Neuronal stem cell (in vitro differentiated cells): ENCODE measurements at regions not wholly inside any gene's neighbourhood (a gene's known extent, or its start where the extent isn't known, plus 50 kb on each side); places are given as distances from the start of the nearest gene placed in this dataset.
"Not testable (repeated sequence)": the region's sequence is repeated elsewhere in the genome, so short reads cannot be mapped to it uniquely, and the experiment has no call there.

ENCODE experiments used
- DNase-seq: peaks from one replicate; pipeline ENCODE4 v3.0.0-alpha.2; 2013; ENCODE audit warnings: low spot score
- H2AFZ ChIP-seq: one replicate; pipeline ENCODE4 v1.6.1; 2013; ENCODE audit warnings: mild to moderate bottlenecking, low read length, inconsistent platforms
- H2AK5ac ChIP-seq: 2 replicates; pipeline ENCODE4 v1.6.1; 2013; ENCODE audit warnings: low read depth, mild to moderate bottlenecking, inconsistent platforms, low read length, moderate library complexity, mixed read lengths
- H2BK120ac ChIP-seq: 2 replicates; pipeline ENCODE4 v1.6.1; 2013; ENCODE audit warnings: low read depth, mild to moderate bottlenecking, inconsistent platforms, low read length, moderate library complexity, mixed read lengths
- H2BK12ac ChIP-seq: one replicate; pipeline ENCODE4 v1.6.1; 2013; ENCODE audit warnings: low read length, inconsistent platforms
- H2BK15ac ChIP-seq: 2 replicates; pipeline ENCODE4 v1.6.1; 2013; ENCODE audit warnings: mild to moderate bottlenecking, low read length, inconsistent platforms, mixed read lengths
- H2BK5ac ChIP-seq: one replicate; pipeline ENCODE4 v1.6.1; 2013; ENCODE audit warnings: inconsistent platforms, mild to moderate bottlenecking, low read length, moderate library complexity
- H3K14ac ChIP-seq: one replicate; pipeline ENCODE4 v1.6.1; 2013; ENCODE audit warnings: low read length, inconsistent platforms
- H3K18ac ChIP-seq: 2 replicates; pipeline ENCODE4 v1.6.1; 2013; ENCODE audit warnings: low read length, inconsistent platforms
- H3K23ac ChIP-seq: 2 replicates; pipeline ENCODE4 v1.6.1; 2013; ENCODE audit warnings: low read depth, mild to moderate bottlenecking, mixed read lengths, low read length, inconsistent platforms; ENCODE audit not compliant: poor library complexity
- H3K27ac ChIP-seq: replicated peaks from 3 replicates; pipeline ENCODE4 v1.5.1; 2013; ENCODE audit warnings: low read length, inconsistent platforms
- H3K27me3 ChIP-seq, 3 experiments: 2 replicates each; pipeline ENCODE4 v1.6.1; 2013; ENCODE audit warnings: low read length in 3 of 3, mild to moderate bottlenecking in 2 of 3, inconsistent platforms in 1 of 3, low read depth in 1 of 3, mixed read lengths in 1 of 3, moderate library complexity in 1 of 3; ENCODE audit not compliant: control insufficient read depth in 3 of 3, insufficient read depth in 3 of 3
- H3K36me3 ChIP-seq, 2 donors: replicated peaks in 1 of 2; 2 replicates each; pipeline ENCODE4 v1.6.1; 2013; ENCODE audit warnings: low read length in 2 of 2; ENCODE audit not compliant: control insufficient read depth in 2 of 2, insufficient read depth in 2 of 2
- H3K4ac ChIP-seq: 2 replicates; pipeline ENCODE4 v1.6.1; 2013; ENCODE audit warnings: inconsistent platforms, mild to moderate bottlenecking, low read length, moderate library complexity
- H3K4me1 ChIP-seq, 2 donors: 1 replicate in 1 of 2; 2 replicates in 1 of 2; pipeline ENCODE4 v1.6.1; 2013; ENCODE audit warnings: low read length in 2 of 2, low read depth in 1 of 2; ENCODE audit not compliant: control insufficient read depth in 2 of 2, insufficient read depth in 1 of 2
- H3K4me2 ChIP-seq: one replicate; pipeline ENCODE4 v1.6.1; 2013; ENCODE audit warnings: mild to moderate bottlenecking, low read length, inconsistent platforms; ENCODE audit not compliant: insufficient read depth, poor library complexity, severe bottlenecking
- H3K4me3 ChIP-seq, 2 donors: 2 replicates each; pipeline ENCODE4 v1.5.1; 2013; ENCODE audit warnings: low read length in 2 of 2, mild to moderate bottlenecking in 2 of 2, inconsistent platforms in 1 of 2, moderate library complexity in 1 of 2
- H3K79me1 ChIP-seq: one replicate; pipeline ENCODE4 v1.6.1; 2013; ENCODE audit warnings: low read depth, mild to moderate bottlenecking, inconsistent platforms, low read length, moderate library complexity
- H3K9ac ChIP-seq: one replicate; pipeline ENCODE4 v1.6.1; 2013; ENCODE audit warnings: mild to moderate bottlenecking, low read depth, low read length, inconsistent platforms; ENCODE audit not compliant: poor library complexity
- H3K9me3 ChIP-seq, 2 donors: replicated peaks in 1 of 2; 2 replicates each; pipeline versions ENCODE3 to v1.6.1; 2013; ENCODE audit warnings: low read length in 2 of 2, mild to moderate bottlenecking in 2 of 2, inconsistent platforms in 1 of 2, low read depth in 1 of 2, mixed read lengths in 1 of 2, moderate library complexity in 1 of 2; ENCODE audit not compliant: control insufficient read depth in 2 of 2, insufficient read depth in 1 of 2
- H4K8ac ChIP-seq: one replicate; pipeline ENCODE4 v1.6.1; 2013; ENCODE audit warnings: low read depth, mild to moderate bottlenecking, inconsistent platforms, low read length, moderate library complexity
- H4K91ac ChIP-seq: one replicate; pipeline ENCODE4 v1.6.1; 2013; ENCODE audit warnings: low read length, low read depth, mild to moderate bottlenecking, inconsistent platforms; ENCODE audit not compliant: poor library complexity
- WGBS, 2 donors: extraction: QIAGEN DNeasy Blood & Tissue Kit; methylation state at CpG; one replicate each; pipeline ENCODE4 v1.1.7; 2013; ENCODE audit warnings: missing lambda C conversion rate in 2 of 2, mixed read lengths in 1 of 2; ENCODE audit not compliant: insufficient read length in 2 of 2, insufficient replicate concordance in 1 of 2; ENCODE audit errors: extremely low coverage in 2 of 2; 5-methylcytosine and 5-hydroxymethylcytosine counted together

GRCh38 chr17:30731210-30732132, 93.0 kb downstream of the CRLF3 start:
- WGBS, 2 donors: no CpG with 5 or more reads among the region's 87 CpGs
- H4K91ac ChIP-seq, H4K8ac ChIP-seq, H2BK15ac ChIP-seq, H3K79me1 ChIP-seq, H3K14ac ChIP-seq, H2BK5ac ChIP-seq, H3K27me3 ChIP-seq, H2BK12ac ChIP-seq, H2AK5ac ChIP-seq, H3K9me3 ChIP-seq, H2BK120ac ChIP-seq, H3K4ac ChIP-seq, H3K4me1 ChIP-seq: not testable (repeated sequence)
- H3K36me3 ChIP-seq: peaks cover 0 to 19% of the 10 kb centered on the region in 2 donors
- H3K4me3 ChIP-seq: peak overlapping the region; percentile 97 to 99
- peak overlapping the region; percentile 65 for H3K23ac ChIP-seq
- H3K27ac ChIP-seq: peak overlapping the region; percentile 95
- peak overlapping the region; percentile 88 for H2AFZ ChIP-seq
- H3K18ac ChIP-seq: peak overlapping the region; percentile 99
- DNase-seq: peak; percentile 75
- H3K4me2 ChIP-seq: peak overlapping the region; percentile 45
- peak overlapping the region; percentile 90 for H3K9ac ChIP-seq

- Histone ChIP-seq H3K27ac (peak overlapping the region; percentile 81), H2AK5ac (peak overlapping the region; percentile 81), H3K36me3 (peaks cover 0 to 20% of the 10 kb centered on the region in 2 donors), H2AFZ (peak overlapping the region; percentile 73), H3K4me3 (peak overlapping the region in 1 of 2 donors; percentile 42), H3K79me1 (peaks cover 11% of the 10 kb centered on the region)
- WGBS, 2 donors: no CpG with 5 or more reads among the region's 17 CpGs
- H4K91ac ChIP-seq, H2BK15ac ChIP-seq, DNase-seq, H3K14ac ChIP-seq, H3K23ac ChIP-seq, H2BK5ac ChIP-seq, H2BK120ac ChIP-seq, H3K27me3 ChIP-seq, H3K4me2 ChIP-seq, H3K18ac ChIP-seq, H3K9me3 ChIP-seq, H2BK12ac ChIP-seq, H3K4ac ChIP-seq, H4K8ac ChIP-seq, H3K9ac ChIP-seq, H3K4me1 ChIP-seq: not testable (repeated sequence)
Observed at GRCh38 chr17:30730837-30731209, 93.7 kb downstream of the CRLF3 start.

GRCh38 chr17:30730171-30730836, 94.2 kb downstream of the CRLF3 start:
- H3K18ac ChIP-seq, H2BK12ac ChIP-seq, H2BK120ac ChIP-seq, H2AFZ ChIP-seq, H3K4me3 ChIP-seq, H2BK5ac ChIP-seq, DNase-seq, H3K27me3 ChIP-seq, H3K4me2 ChIP-seq, H3K9me3 ChIP-seq, H3K27ac ChIP-seq, H4K91ac ChIP-seq, H3K9ac ChIP-seq, H3K4me1 ChIP-seq, H3K23ac ChIP-seq, H2BK15ac ChIP-seq, H3K14ac ChIP-seq, H4K8ac ChIP-seq, H3K4ac ChIP-seq: not testable (repeated sequence)
- WGBS, 2 donors: no CpG with 5 or more reads among the region's 8 CpGs
- Histone ChIP-seq H3K36me3 (peaks cover 0 to 15% of the 10 kb centered on the region in 2 donors), H3K79me1 (peaks cover 11% of the 10 kb centered on the region), H2AK5ac (peak overlapping the region; percentile 81)
